NT2/D1 (cell line): ENCODE measurements at regions not wholly inside any gene's neighbourhood (a gene's known extent, or its start where the extent isn't known, plus 50 kb on each side); places are given as distances from the start of the nearest gene placed in this dataset.
"Not testable (repeated sequence)": the region's sequence is repeated elsewhere in the genome, so short reads cannot be mapped to it uniquely, and the experiment has no call there.

ENCODE experiments used
- DNase-seq: peaks from one replicate; pipeline ENCODE4 v3.0.0-alpha.2; 2011; ENCODE audit warnings: low read depth, low spot score
- H3K27me3 ChIP-seq: 2 replicates; pipeline ENCODE4 v1.6.0; 2011; ENCODE audit warnings: mild to moderate bottlenecking; ENCODE audit not compliant: insufficient read length, insufficient read depth
- H3K36me3 ChIP-seq: 2 replicates; pipeline ENCODE4 v1.6.1; 2011; ENCODE audit warnings: mild to moderate bottlenecking, low read length, mixed read lengths; ENCODE audit not compliant: insufficient read depth, insufficient read length
- H3K4me1 ChIP-seq: 2 replicates; pipeline ENCODE4 v1.5.1; 2011; ENCODE audit not compliant: insufficient read depth, insufficient read length
- H3K4me3 ChIP-seq: 2 replicates; pipeline ENCODE4 v1.5.1; 2011; ENCODE audit warnings: low read depth; ENCODE audit not compliant: insufficient read length
- H3K9ac ChIP-seq: 2 replicates; pipeline ENCODE4 v1.6.0; 2011; ENCODE audit warnings: low read depth; ENCODE audit not compliant: insufficient read length
- H3K9me3 ChIP-seq: 2 replicates; pipeline ENCODE4 v1.5.1; 2011; ENCODE audit warnings: mild to moderate bottlenecking, low read length; ENCODE audit not compliant: insufficient read depth
- SUZ12 ChIP-seq: IDR thresholded peaks from 2 replicates; pipeline ENCODE4 v1.6.1; 2011; ENCODE audit not compliant: insufficient read length, insufficient read depth; ENCODE audit errors: extremely low read depth
- YY1 ChIP-seq: IDR thresholded peaks from 2 replicates; pipeline ENCODE4 v1.6.1; 2011; ENCODE audit not compliant: insufficient read length, insufficient read depth
- ZNF274 ChIP-seq: IDR thresholded peaks from 2 replicates; pipeline ENCODE4 v1.6.1; 2011; ENCODE audit warnings: mild to moderate bottlenecking, low read depth, low read length

DNA sequence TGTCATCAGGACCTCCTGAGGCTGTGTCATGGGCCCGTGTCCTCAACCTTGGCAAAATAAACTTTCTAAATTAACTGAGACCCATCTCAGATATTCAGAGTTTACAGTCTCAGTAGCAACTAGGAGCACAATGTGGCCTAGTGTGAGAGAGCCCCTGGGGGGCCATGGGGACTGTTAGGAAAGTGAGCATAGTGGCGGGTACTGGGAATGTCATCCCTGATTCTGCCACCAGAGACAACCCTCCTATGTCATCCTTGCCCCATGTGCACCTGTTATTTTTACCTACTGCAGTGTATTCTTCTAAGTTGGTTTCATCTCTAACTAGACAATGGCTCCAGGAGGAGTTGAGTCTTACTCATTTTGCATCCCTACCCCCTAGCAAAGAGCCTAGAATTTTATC lies 78.6 kb downstream of the CCDC71L start:
- no peaks in the 10 kb centered on the region for H3K27me3 ChIP-seq
- H3K9me3 ChIP-seq: no peaks in the 10 kb centered on the region
- no peak overlapping the region for H3K9ac ChIP-seq
- no peak overlapping the region for H3K4me3 ChIP-seq
- TF ChIP-seq YY1 (no peak), ZNF274 (no peak), SUZ12 (no peak)
- H3K4me1 ChIP-seq: no peaks in the 10 kb centered on the region
- H3K36me3 ChIP-seq: no peaks in the 10 kb centered on the region
- DNase-seq: no peak

DNA sequence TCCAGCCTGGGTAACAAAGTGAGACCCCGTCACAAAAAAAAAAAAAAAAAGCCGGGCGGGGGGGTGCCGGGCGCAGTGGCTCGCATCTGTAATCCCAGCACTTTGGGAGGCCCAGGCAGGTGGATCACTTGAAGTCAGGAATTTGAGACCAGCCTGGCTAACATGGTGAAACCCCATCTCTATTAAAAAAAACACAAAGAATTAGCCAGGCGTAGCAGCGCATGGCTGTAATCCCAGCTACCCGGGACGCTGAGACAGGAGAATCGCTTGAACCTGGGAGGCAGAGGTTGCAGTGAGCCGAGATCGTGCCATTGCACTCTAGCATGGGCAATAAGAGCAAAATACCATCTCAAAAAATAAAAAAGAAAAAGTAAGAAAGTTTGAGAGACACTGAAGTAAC lies 81.9 kb downstream of the CCDC71L start:
- not testable (repeated sequence) for H3K27me3 ChIP-seq, H3K9me3 ChIP-seq, H3K36me3 ChIP-seq, H3K4me1 ChIP-seq, DNase-seq, H3K9ac ChIP-seq, H3K4me3 ChIP-seq

DNA sequence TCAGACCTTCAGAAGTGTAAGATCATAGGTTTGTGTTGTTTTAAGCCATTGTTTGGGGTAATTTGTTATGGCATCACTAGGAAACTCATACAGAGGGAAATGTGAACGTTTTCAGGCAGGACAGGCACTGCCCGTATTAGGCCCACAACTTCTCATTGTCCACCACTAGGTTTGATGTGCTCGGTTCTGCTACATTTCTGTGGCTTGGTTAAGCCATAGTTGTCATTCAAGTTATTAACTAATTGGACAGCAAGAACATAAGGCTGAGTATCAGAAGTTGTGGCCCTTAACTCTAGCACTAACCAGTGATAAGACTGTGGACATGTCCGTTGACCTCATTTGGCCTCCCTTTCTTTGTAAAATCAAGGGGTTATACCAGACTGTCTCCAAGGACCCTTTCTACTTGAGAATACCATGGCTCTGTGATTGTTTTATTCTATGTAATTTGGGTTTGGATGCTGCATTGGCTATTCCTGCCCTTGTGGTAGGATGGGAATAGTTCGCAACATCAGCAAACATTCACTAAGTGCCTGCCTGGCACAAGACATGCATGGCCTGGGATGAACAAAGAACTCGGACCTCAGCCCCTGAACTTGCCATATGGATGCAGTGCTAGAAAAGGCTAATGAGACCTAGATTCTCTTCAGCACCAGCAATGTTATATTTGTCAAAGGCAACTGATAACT lies 85.7 kb downstream of the CCDC71L start:
- H3K4me3 ChIP-seq: no peak overlapping the region
- H3K36me3 ChIP-seq: no peaks in the 10 kb centered on the region
- no peaks in the 10 kb centered on the region for H3K9me3 ChIP-seq
- DNase-seq: no peak
- no peak for TF ChIP-seq YY1
- TF ChIP-seq ZNF274: no peak
- no peak for TF ChIP-seq SUZ12
- no peaks in the 10 kb centered on the region for H3K4me1 ChIP-seq
- no peak overlapping the region for H3K9ac ChIP-seq
- no peaks in the 10 kb centered on the region for H3K27me3 ChIP-seq

DNA sequence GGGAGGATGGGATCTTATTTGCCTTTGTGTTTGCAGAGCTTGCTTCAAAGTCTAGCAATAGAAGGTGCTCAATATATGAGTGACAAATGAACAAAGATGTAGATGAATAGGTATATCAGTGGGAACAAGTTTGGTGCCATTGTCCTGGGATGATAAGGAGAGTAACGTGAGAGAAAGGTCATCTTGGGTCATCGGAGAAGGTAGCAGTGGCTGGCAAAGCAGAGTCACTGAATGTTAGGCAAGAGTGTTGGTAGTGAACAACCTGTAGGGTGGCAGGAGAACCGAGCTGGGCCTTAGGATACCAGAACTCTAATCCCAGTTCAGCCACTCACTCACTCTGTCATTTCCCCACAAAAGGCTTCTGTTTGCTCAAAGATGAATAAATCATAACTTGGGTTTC lies 87.2 kb downstream of the CCDC71L start:
- Histone ChIP-seq H3K9ac (no peak overlapping the region), H3K9me3 (peaks cover 4% of the 10 kb centered on the region; the same call in 1 of the 2 replicates), H3K27me3 (no peaks in the 10 kb centered on the region), H3K36me3 (no peaks in the 10 kb centered on the region), H3K4me3 (no peak overlapping the region), H3K4me1 (no peaks in the 10 kb centered on the region)
- no peak for TF ChIP-seq YY1
- TF ChIP-seq SUZ12: no peak
- no peak for TF ChIP-seq ZNF274
- DNase-seq: no peak

DNA sequence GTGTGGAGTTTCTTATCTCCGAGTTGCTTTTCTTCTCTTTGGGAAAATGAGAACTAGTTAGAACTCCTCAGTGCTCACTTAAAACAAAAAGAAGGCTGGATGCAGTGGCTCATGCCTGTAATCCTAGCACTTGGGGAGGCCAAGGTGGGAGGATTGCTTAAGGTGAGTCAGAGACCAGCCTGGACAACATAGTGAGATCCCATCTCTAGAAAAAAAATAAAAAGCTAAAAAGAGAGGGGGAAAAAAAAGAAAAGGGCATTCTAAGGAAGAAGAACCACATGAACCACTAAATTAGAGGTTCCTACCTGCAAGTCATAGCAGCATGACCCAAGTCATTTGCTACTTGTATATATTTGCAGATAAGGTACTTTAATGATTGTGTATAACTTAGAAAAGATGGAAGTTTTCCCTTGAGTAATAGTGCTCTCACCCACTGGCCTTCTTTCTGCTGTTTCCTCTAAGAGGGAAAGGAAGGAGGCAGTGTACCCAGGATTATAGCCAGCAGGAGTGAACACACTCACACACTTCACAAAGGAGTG lies 87.8 kb downstream of the CCDC71L start:
- no peaks in the 10 kb centered on the region for H3K36me3 ChIP-seq
- no peak overlapping the region for H3K4me3 ChIP-seq
- no peak overlapping the region for H3K9ac ChIP-seq
- TF ChIP-seq ZNF274 (no peak), SUZ12 (no peak), YY1 (no peak)
- H3K4me1 ChIP-seq: no peaks in the 10 kb centered on the region
- H3K27me3 ChIP-seq: no peaks in the 10 kb centered on the region
- DNase-seq: no peak
- peaks cover 4% of the 10 kb centered on the region; the same call in 1 of the 2 replicates for H3K9me3 ChIP-seq

DNA sequence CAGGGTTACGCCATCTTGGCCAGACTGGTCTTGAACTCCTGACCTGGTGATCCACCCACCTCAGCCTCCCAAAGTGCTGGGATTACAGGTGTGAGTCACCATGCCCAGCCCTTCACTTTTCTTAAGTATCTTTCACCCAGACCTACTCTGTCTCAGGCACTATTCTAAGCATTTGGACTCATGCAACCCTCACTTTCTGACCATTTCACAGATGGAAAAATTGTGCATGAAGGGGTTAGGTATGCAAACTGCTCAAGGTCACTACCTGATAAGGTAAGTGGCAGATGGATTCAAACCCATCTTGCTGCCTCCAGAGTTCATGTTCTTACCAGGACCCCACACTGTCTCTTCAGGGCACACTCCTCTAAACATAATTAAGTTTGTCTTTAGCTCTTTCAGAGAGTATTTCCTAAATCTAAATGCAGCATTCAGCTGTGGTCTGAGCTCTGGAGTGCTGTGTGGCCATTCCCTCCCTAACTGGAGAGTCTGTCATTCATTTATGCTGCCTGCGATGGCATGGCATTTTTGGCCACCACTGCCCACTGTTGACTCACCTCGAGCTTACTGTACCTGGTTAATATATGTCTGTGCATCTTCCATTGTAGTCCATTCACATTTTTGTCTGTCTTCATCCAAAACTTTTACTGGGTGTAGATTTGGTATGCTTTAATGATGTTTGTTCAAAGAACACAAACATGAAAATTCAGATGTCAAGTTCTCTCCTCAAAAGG lies 88.4 kb downstream of the CCDC71L start:
- Histone ChIP-seq H3K9ac (no peak overlapping the region), H3K4me1 (no peaks in the 10 kb centered on the region), H3K9me3 (peaks cover 4% of the 10 kb centered on the region; the same call in 1 of the 2 replicates), H3K36me3 (no peaks in the 10 kb centered on the region), H3K4me3 (no peak overlapping the region), H3K27me3 (no peaks in the 10 kb centered on the region)
- no peak for DNase-seq
- TF ChIP-seq SUZ12: no peak
- no peak for TF ChIP-seq YY1

DNA sequence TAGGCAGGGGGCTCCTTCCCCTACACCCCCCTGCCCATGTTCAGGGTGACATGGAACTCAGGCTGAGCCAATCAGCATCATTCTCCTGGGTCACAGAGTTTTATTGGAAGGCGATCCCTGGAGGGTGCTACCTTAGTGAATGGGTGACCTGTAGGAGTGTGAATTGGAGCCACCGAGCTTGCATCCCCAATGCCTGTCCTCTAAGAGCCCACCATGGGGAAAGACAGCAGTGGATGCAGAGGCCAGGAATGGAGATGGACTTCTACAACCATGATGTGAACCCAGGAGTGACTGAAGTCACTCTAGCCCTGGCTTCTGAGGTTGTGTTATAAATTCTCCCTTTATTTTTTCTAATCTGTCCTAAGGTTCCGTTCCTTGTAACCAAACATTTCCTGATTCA lies 89.4 kb downstream of the CCDC71L start:
- no peaks in the 10 kb centered on the region for H3K27me3 ChIP-seq

More for the DNA sequence above, 89.4 kb downstream of the CCDC71L start:
- no peak overlapping the region for H3K4me3 ChIP-seq
- DNase-seq: no peak
- no peak overlapping the region for H3K9ac ChIP-seq
- no peak for TF ChIP-seq SUZ12
- no peak for TF ChIP-seq ZNF274
- no peak for TF ChIP-seq YY1
- peaks cover 4% of the 10 kb centered on the region; the same call in 1 of the 2 replicates for H3K9me3 ChIP-seq
- no peaks in the 10 kb centered on the region for H3K4me1 ChIP-seq
- no peaks in the 10 kb centered on the region for H3K36me3 ChIP-seq
